ENCODE measurements at regions not wholly inside any gene's neighbourhood (a gene's known extent, or its start where the extent isn't known, plus 50 kb on each side); places are given as distances from the start of the nearest gene placed in this dataset.

DNA sequence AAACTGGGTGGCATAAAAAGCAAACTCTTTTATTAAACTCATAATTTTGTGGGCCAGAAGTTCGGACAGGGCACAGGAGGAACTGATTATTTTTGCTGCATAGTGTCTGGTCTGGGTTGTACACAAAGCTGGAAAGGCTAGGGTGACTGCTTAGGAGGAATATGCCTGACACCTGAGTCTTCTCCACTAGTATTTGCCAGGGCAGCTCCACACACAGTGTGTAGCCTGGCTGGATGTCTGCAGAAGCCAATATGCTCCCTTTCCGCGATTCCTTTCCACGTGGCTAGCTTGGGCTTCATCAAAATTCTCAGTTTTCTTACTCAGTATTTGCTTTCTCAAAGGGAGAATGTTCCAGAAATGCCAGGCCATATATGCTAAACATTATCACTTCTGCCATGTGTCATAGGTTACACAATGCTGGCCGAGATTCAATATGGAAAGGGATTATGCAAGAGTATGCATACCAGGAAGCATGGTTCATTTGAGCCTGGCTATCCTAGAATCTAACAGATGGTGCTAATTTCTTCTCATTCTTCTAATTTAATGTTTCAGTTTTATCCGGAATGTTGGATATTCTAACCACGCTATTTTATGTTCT lies 142.7 kb upstream of the DOK6 start:
- Histone ChIP-seq H3K27ac (no peak overlapping the region), H3K27me3 (ENCODE audit: insufficient read depth in 3 of 3, low read length in 2 of 3) (no peaks in the 10 kb centered on the region), H3K9me3 (no peaks in the 10 kb centered on the region), H3K4me3 (no peak overlapping the region), H3K36me3 (ENCODE audit: insufficient read depth in 1 of 2, low read depth in 1 of 2) (no peaks in the 10 kb centered on the region), H3K4me1 (no peaks in the 10 kb centered on the region)
- 35 to 45% (median 36%) methylated on average over 7 of the region's 7 CpGs for WGBS, 3 donors
- TF ChIP-seq, protein P1, sequence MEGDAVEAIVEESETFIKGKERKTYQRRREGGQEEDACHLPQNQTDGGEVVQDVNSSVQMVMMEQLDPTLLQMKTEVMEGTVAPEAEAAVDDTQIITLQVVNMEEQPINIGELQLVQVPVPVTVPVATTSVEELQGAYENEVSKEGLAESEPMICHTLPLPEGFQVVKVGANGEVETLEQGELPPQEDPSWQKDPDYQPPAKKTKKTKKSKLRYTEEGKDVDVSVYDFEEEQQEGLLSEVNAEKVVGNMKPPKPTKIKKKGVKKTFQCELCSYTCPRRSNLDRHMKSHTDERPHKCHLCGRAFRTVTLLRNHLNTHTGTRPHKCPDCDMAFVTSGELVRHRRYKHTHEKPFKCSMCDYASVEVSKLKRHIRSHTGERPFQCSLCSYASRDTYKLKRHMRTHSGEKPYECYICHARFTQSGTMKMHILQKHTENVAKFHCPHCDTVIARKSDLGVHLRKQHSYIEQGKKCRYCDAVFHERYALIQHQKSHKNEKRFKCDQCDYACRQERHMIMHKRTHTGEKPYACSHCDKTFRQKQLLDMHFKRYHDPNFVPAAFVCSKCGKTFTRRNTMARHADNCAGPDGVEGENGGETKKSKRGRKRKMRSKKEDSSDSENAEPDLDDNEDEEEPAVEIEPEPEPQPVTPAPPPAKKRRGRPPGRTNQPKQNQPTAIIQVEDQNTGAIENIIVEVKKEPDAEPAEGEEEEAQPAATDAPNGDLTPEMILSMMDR (IDR thresholded peaks at IDR 0.05), result no peak
- DNase-seq (no peak), ATAC-seq (no peak)
- intact Hi-C loops (cut with DNase I), result no loop called here

DNA sequence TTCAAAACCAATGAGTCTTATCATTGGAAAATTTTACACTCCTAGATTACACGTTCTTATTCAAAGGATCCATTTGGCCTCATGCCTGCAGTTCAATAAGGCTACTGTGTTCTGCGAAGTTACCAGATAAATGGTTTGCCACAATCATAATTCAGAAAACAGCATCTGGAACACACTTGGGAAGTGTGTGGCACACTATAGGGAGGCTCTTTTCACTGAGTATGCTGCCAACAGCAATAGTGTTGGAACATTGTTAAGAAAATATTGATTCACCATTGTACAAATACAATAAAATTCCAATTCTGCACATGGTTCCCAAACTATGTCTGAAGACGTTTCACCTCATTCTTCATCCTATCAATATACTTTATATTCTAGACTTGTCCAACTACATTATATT lies 141.4 kb upstream of the DOK6 start:
- no peaks in the 10 kb centered on the region for H3K4me1 ChIP-seq
- no peaks in the 10 kb centered on the region for H3K27me3 ChIP-seq (ENCODE audit: insufficient read depth in 3 of 3, low read length in 2 of 3)
- DNase-seq (no peak), ATAC-seq (no peak)
- no peak overlapping the region for H3K27ac ChIP-seq
- H3K36me3 ChIP-seq (ENCODE audit: insufficient read depth in 1 of 2, low read depth in 1 of 2), result no peaks in the 10 kb centered on the region
- H3K4me3 ChIP-seq, result no peak overlapping the region
- TF ChIP-seq, protein P1 (IDR thresholded peaks at IDR 0.05), result no peak
- intact Hi-C loops (cut with DNase I), result no loop called here
- WGBS, 3 donors, result 32 to 60% (median 55%) methylated on average over 3 of the region's 3 CpGs
- no peaks in the 10 kb centered on the region for H3K9me3 ChIP-seq

DNA sequence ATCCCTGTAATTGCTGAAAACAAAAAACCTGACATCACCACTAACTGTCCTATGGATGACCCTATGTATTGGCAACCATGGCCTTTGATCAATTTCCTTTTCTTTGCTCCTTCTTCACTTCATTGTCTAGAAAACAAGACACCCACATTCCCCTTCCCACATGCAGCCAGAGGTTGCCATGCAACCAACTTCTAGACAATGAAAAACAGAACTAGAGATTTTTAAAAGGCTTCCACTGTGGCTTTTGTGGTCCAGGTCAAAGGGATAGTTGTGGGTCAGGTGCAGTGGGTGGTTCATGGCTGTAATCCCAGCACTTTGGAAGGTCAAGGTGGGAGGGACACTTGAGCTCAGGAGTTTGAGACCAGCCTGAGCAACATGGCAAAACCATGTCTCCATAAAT lies 139.3 kb upstream of the DOK6 start:
- DNase-seq, result no peak

DNA sequence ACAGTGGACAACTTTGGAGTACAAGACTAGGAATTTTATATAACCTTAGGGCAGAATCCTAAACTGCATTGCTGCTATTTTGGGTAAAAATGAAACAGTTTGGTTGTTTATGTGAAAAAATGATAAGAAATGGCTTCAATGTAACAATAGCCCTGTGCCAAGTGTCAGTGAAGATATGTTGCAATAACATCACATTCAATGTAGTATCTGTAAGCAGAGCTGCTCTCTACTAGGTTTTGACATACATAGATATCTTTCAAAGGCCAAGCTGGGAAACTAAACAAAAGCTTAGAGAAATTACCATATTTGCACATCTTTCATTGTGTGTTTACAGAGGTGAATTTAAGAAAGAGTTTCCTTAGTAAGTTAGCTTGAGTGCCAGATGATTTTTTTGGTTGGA lies 135.0 kb upstream of the DOK6 start:
- ATAC-seq (no peak), DNase-seq (no peak)
- TF ChIP-seq, protein P1 (IDR thresholded peaks at IDR 0.05), result no peak
- Histone ChIP-seq H3K4me1 (no peaks in the 10 kb centered on the region), H3K36me3 (ENCODE audit: insufficient read depth in 1 of 2, low read depth in 1 of 2) (no peaks in the 10 kb centered on the region), H3K27ac (no peak overlapping the region), H3K9me3 (no peaks in the 10 kb centered on the region), H3K4me3 (no peak overlapping the region), H3K27me3 (ENCODE audit: insufficient read depth in 3 of 3, low read length in 2 of 3) (no peaks in the 10 kb centered on the region)
- intact Hi-C loops (cut with DNase I), result loop anchor here in 1 of 2 donors (10.0 kb wide), 1 partner anchor 311 kb away; no protein-coding TSS in a partner anchor

More for the DNA sequence above, 139.3 kb upstream of the DOK6 start:
- no peak overlapping the region for H3K4me3 ChIP-seq
- no peaks in the 10 kb centered on the region for H3K9me3 ChIP-seq
- H3K27ac ChIP-seq, result no peak overlapping the region
- no peaks in the 10 kb centered on the region for H3K4me1 ChIP-seq
- TF ChIP-seq, protein P1 (IDR thresholded peaks at IDR 0.05), result no peak
- no peaks in the 10 kb centered on the region for H3K27me3 ChIP-seq (ENCODE audit: insufficient read depth in 3 of 3, low read length in 2 of 3)
- no peak for ATAC-seq
- no peaks in the 10 kb centered on the region for H3K36me3 ChIP-seq (ENCODE audit: insufficient read depth in 1 of 2, low read depth in 1 of 2)
- intact Hi-C loops (cut with DNase I), result loop anchor here in 1 of 2 donors (10.0 kb wide), 1 partner anchor 307 kb away; no protein-coding TSS in a partner anchor

DNA sequence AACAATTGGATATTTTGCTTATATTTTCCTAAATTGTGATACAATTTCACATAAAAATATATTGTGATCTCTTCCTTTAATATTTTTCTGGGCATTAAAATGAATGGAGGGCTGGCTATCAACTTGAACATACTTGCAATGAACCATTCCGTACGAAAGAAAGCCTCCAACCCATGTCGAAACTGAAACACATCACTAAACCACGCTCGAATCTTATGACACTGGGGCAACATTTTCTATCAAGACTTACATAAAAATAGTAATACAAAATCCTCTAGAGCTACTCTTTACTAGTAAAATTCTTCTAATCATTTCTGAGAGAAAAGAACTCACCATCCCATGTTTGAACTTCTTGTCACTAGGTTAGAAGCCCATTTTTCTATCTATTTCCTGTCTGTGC lies 132.8 kb upstream of the DOK6 start:
- Histone ChIP-seq H3K36me3 (ENCODE audit: insufficient read depth in 1 of 2, low read depth in 1 of 2) (no peaks in the 10 kb centered on the region), H3K27ac (no peak overlapping the region), H3K4me3 (no peak overlapping the region), H3K4me1 (no peaks in the 10 kb centered on the region), H3K9me3 (no peaks in the 10 kb centered on the region), H3K27me3 (ENCODE audit: insufficient read depth in 3 of 3, low read length in 2 of 3) (no peaks in the 10 kb centered on the region)
- TF ChIP-seq, protein P1 (IDR thresholded peaks at IDR 0.05), result no peak
- no peak for ATAC-seq
- no peak for DNase-seq
- 95 to 97% (median 97%) methylated on average over 5 of the region's 5 CpGs for WGBS, 3 donors
- intact Hi-C loops (cut with DNase I), result loop anchor here in 1 of 2 donors (10.0 kb wide), 1 partner anchor 313 kb away; no protein-coding TSS in a partner anchor

Measured in psoas muscle (tissue), 7 donors.